ENCODE measurements at regions not wholly inside any gene's neighbourhood (a gene's known extent, or its start where the extent isn't known, plus 50 kb on each side); places are given as distances from the start of the nearest gene placed in this dataset.

DNA sequence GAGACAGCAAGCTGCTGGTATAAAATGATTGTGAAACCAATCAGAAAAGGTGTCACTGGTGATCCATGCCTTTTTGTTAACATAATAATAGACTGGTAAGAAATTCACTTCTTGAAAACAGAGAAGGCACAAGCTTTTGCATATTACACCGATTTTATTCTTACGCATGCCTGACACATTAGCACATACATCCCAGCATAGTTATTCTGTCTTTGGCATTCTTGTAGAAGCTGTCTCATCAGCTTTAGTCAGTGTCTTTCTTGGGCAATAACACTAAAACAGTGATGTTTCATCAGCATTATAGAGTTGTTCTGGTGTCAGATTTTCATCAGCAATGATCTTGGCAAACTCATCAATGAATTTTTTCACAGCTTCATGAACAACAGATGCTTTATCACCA, 283.4 kb upstream of the TMTC1 start:
- TF ChIP-seq, protein P1, sequence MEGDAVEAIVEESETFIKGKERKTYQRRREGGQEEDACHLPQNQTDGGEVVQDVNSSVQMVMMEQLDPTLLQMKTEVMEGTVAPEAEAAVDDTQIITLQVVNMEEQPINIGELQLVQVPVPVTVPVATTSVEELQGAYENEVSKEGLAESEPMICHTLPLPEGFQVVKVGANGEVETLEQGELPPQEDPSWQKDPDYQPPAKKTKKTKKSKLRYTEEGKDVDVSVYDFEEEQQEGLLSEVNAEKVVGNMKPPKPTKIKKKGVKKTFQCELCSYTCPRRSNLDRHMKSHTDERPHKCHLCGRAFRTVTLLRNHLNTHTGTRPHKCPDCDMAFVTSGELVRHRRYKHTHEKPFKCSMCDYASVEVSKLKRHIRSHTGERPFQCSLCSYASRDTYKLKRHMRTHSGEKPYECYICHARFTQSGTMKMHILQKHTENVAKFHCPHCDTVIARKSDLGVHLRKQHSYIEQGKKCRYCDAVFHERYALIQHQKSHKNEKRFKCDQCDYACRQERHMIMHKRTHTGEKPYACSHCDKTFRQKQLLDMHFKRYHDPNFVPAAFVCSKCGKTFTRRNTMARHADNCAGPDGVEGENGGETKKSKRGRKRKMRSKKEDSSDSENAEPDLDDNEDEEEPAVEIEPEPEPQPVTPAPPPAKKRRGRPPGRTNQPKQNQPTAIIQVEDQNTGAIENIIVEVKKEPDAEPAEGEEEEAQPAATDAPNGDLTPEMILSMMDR (IDR thresholded peaks at IDR 0.05) = no peak
- TF ChIP-seq POLR2A (IDR thresholded peaks at IDR 0.05) = no peak

All from testis (tissue), 2 donors.